ENCODE measurements at regions not wholly inside any gene's neighbourhood (a gene's known extent, or its start where the extent isn't known, plus 50 kb on each side); places are given as distances from the start of the nearest gene placed in this dataset.

- TF ChIP-seq CTCF (IDR thresholded peaks at IDR 0.05 in 4 of 5, conservative IDR thresholded peaks at IDR 0.05 in 1 of 5) (no peak), POLR2A (IDR thresholded peaks at IDR 0.05) (no peak)
Measured at GRCh38 chr2:43149482-43150107, 76.8 kb downstream of the ZFP36L2 start.

Measured in gastrocnemius medialis (tissue), 4 donors.